Fibroblast of skin of right quadriceps (primary cell): ENCODE measurements at regions not wholly inside any gene's neighbourhood (a gene's known extent, or its start where the extent isn't known, plus 50 kb on each side); places are given as distances from the start of the nearest gene placed in this dataset.
A peak's percentile ranks its signal among the peaks of the same experiment; 100 is the strongest.
"Not testable (repeated sequence)": the region's sequence is repeated elsewhere in the genome, so short reads cannot be mapped to it uniquely, and the experiment has no call there.

Experiments used
- DNase-seq: peaks from one replicate; pipeline ENCODE4 v3.0.0-alpha.2; 2013

GRCh38 chrX:14351611-14352303 lies 177.6 kb upstream of the GLRA2 start:
- peak; percentile 9 for DNase-seq

- no peak for DNase-seq
Measured at GRCh38 chrX:14347523-14347922, 181.8 kb upstream of the GLRA2 start.

- peak; percentile 16 for DNase-seq
Measured at GRCh38 chrX:14344172-14344940, 185.0 kb upstream of the GLRA2 start.

GRCh38 chrX:14309431-14309830 lies 219.9 kb upstream of the GLRA2 start:
- DNase-seq = no peak

GRCh38 chrX:14308976-14309375 lies 220.4 kb upstream of the GLRA2 start:
- DNase-seq = not testable (repeated sequence)

GRCh38 chrX:14303891-14304290 lies 225.4 kb upstream of the GLRA2 start:
- peak; percentile 25 for DNase-seq

- DNase-seq = not testable (repeated sequence)
Measured at GRCh38 chrX:14302561-14302960, 226.8 kb upstream of the GLRA2 start.

- DNase-seq = no peak
Measured at GRCh38 chrX:14300376-14300775, 229.0 kb upstream of the GLRA2 start.

- DNase-seq = no peak
Measured at GRCh38 chrX:14295426-14295825, 233.9 kb upstream of the GLRA2 start.

GRCh38 chrX:14291666-14292500 lies 237.5 kb upstream of the GLRA2 start:
- DNase-seq = no peak

- DNase-seq = peak; percentile 4
Measured at GRCh38 chrX:14290335-14290734, 239.0 kb upstream of the GLRA2 start.

GRCh38 chrX:14274691-14275090 lies 245.0 kb upstream of the GEMIN8 start:
- peak; percentile 9 for DNase-seq

GRCh38 chrX:14267216-14267615 lies 237.5 kb upstream of the GEMIN8 start:
- DNase-seq = no peak

GRCh38 chrX:14266705-14267104 lies 237.0 kb upstream of the GEMIN8 start:
- no peak for DNase-seq

- DNase-seq = no peak
Measured at GRCh38 chrX:14243823-14244222, 214.1 kb upstream of the GEMIN8 start.

GRCh38 chrX:14235004-14235403 lies 205.3 kb upstream of the GEMIN8 start:
- DNase-seq = no peak

- no peak for DNase-seq
Measured at GRCh38 chrX:14232688-14233087, 203.0 kb upstream of the GEMIN8 start.

- peak; percentile 0 for DNase-seq
Measured at GRCh38 chrX:14228611-14229010, 198.9 kb upstream of the GEMIN8 start.

GRCh38 chrX:14220386-14220944 lies 190.8 kb upstream of the GEMIN8 start:
- no peak for DNase-seq

- no peak for DNase-seq
Measured at GRCh38 chrX:14209034-14209433, 179.3 kb upstream of the GEMIN8 start.

- DNase-seq = no peak
Measured at GRCh38 chrX:14194711-14195110, 165.0 kb upstream of the GEMIN8 start.

GRCh38 chrX:14193547-14193946 lies 163.9 kb upstream of the GEMIN8 start:
- no peak for DNase-seq

- no peak for DNase-seq
Measured at GRCh38 chrX:14173873-14174272, 144.2 kb upstream of the GEMIN8 start.
